Mesenchymal stem cell (in vitro differentiated cells and primary cell): ENCODE measurements at regions not wholly inside any gene's neighbourhood (a gene's known extent, or its start where the extent isn't known, plus 50 kb on each side); places are given as distances from the start of the nearest gene placed in this dataset.

Experiments used
- DNase-seq: peaks from one replicate; pipeline ENCODE4 v3.0.0-alpha.2; 2013
- H2AFZ ChIP-seq: one replicate; pipeline ENCODE4 v1.6.1; 2013; ENCODE audit warnings: low read depth, mild to moderate bottlenecking, control low read depth, inconsistent platforms, low read length, moderate library complexity
- H2AK5ac ChIP-seq: 2 replicates; pipeline ENCODE4 v1.6.1; 2013; ENCODE audit warnings: low read length, moderate library complexity, mild to moderate bottlenecking, inconsistent platforms; ENCODE audit not compliant: severe bottlenecking
- H2BK120ac ChIP-seq: one replicate; pipeline ENCODE4 v1.6.1; 2013; ENCODE audit warnings: low read depth, mild to moderate bottlenecking, inconsistent platforms, low read length, moderate library complexity
- H2BK12ac ChIP-seq, 2 experiments: one replicate each; pipeline ENCODE4 v1.6.1; 2013; ENCODE audit warnings: inconsistent platforms in 2 of 2, low read length in 2 of 2, mild to moderate bottlenecking in 2 of 2, moderate library complexity in 2 of 2, control low read depth in 1 of 2
- H2BK15ac ChIP-seq: one replicate; pipeline ENCODE4 v1.6.1; 2013; ENCODE audit warnings: mild to moderate bottlenecking, low read depth, inconsistent platforms; ENCODE audit not compliant: poor library complexity, severe bottlenecking
- H2BK5ac ChIP-seq: 2 replicates; pipeline ENCODE4 v1.6.1; 2013; ENCODE audit warnings: low read depth, mild to moderate bottlenecking, low read length, control low read depth, inconsistent platforms; ENCODE audit not compliant: poor library complexity, severe bottlenecking
- H3K14ac ChIP-seq, 2 experiments: one replicate each; pipeline ENCODE4 v1.6.1; 2013; ENCODE audit warnings: inconsistent platforms in 2 of 2, low read length in 2 of 2, control low read depth in 1 of 2, mild to moderate bottlenecking in 1 of 2, moderate library complexity in 1 of 2
- H3K18ac ChIP-seq, 2 experiments: one replicate each; pipeline ENCODE4 v1.6.1; 2013; ENCODE audit warnings: inconsistent platforms in 2 of 2, low read length in 2 of 2, control low read depth in 1 of 2, low read depth in 1 of 2, mild to moderate bottlenecking in 1 of 2
- H3K23ac ChIP-seq, 2 experiments: one replicate each; pipeline ENCODE4 v1.6.1; 2013; ENCODE audit warnings: inconsistent platforms in 2 of 2, low read length in 2 of 2, mild to moderate bottlenecking in 2 of 2, moderate library complexity in 2 of 2, control low read depth in 1 of 2
- H3K27ac ChIP-seq: 2 replicates; pipeline ENCODE4 v1.5.1; 2013; ENCODE audit warnings: mild to moderate bottlenecking, moderate library complexity, low read length, control low read depth, inconsistent platforms; ENCODE audit not compliant: poor library complexity, severe bottlenecking
- H3K27me3 ChIP-seq, 2 experiments: 2 replicates each; pipeline versions ENCODE4 v1.6.1 to v1.7.0; 2013; ENCODE audit warnings: low read length in 2 of 2, mild to moderate bottlenecking in 2 of 2, moderate library complexity in 2 of 2, control low read depth in 1 of 2, inconsistent platforms in 1 of 2; ENCODE audit not compliant: control insufficient read depth in 1 of 2, insufficient read depth in 1 of 2
- H3K36me3 ChIP-seq, 2 experiments: 2 replicates each; pipeline versions ENCODE4 v1.6.1 to v1.7.0; 2013; ENCODE audit warnings: low read length in 2 of 2, control low read depth in 1 of 2, inconsistent platforms in 1 of 2, low read depth in 1 of 2, mild to moderate bottlenecking in 1 of 2; ENCODE audit not compliant: insufficient read depth in 2 of 2, control insufficient read depth in 1 of 2
- H3K4ac ChIP-seq, 2 experiments: one replicate each; pipeline ENCODE4 v1.6.1; 2013; ENCODE audit warnings: inconsistent platforms in 2 of 2, low read length in 2 of 2, mild to moderate bottlenecking in 2 of 2, moderate library complexity in 2 of 2, control low read depth in 1 of 2, low read depth in 1 of 2
- H3K4me1 ChIP-seq: 2 replicates; pipeline ENCODE4 v1.6.1; 2013; ENCODE audit warnings: low read depth, low read length, control low read depth; ENCODE audit not compliant: control insufficient read depth, insufficient read depth
- H3K4me2 ChIP-seq: 2 replicates; pipeline ENCODE4 v1.6.1; 2013; ENCODE audit warnings: low read length, mild to moderate bottlenecking, inconsistent platforms; ENCODE audit not compliant: poor library complexity, severe bottlenecking
- H3K4me3 ChIP-seq, 2 experiments: 2 replicates each; pipeline versions ENCODE4 v1.5.1 to v1.7.0; 2013; ENCODE audit warnings: low read length in 2 of 2, mild to moderate bottlenecking in 2 of 2, control low read depth in 1 of 2, low read depth in 1 of 2; ENCODE audit not compliant: insufficient read depth in 1 of 2
- H3K79me1 ChIP-seq: replicated peaks from 2 replicates; pipeline ENCODE4 v1.6.1; 2013; ENCODE audit warnings: mild to moderate bottlenecking, control low read depth, low read length, inconsistent platforms; ENCODE audit not compliant: poor library complexity, severe bottlenecking
- H3K9ac ChIP-seq: 2 replicates; pipeline ENCODE4 v1.7.0; 2013; ENCODE audit warnings: mild to moderate bottlenecking, low read length, moderate library complexity
- H3K9me3 ChIP-seq: 2 replicates; pipeline ENCODE4 v1.7.0; 2013; ENCODE audit warnings: mild to moderate bottlenecking, low read length; ENCODE audit not compliant: control insufficient read depth
- H4K8ac ChIP-seq: one replicate; pipeline ENCODE4 v1.6.1; 2013; ENCODE audit warnings: inconsistent platforms, mild to moderate bottlenecking, low read length, moderate library complexity
- H4K91ac ChIP-seq: one replicate; pipeline ENCODE4 v1.6.1; 2013; ENCODE audit warnings: mild to moderate bottlenecking, low read length, inconsistent platforms
- WGBS: methylation state at CpG from one replicate; pipeline ENCODE4 v1.1.7; 2013; ENCODE audit warnings: mixed read lengths; 5-methylcytosine and 5-hydroxymethylcytosine counted together

GRCh38 chr11:116244439-116244838, 528.3 kb downstream of the BUD13 start:
- Histone ChIP-seq H3K36me3 (no peaks in the 10 kb centered on the region), H2AFZ (no peak overlapping the region), H3K27ac (no peak overlapping the region), H3K18ac (no peak overlapping the region), H2BK12ac (no peak overlapping the region), H2BK120ac (no peak overlapping the region), H3K23ac (no peak overlapping the region), H3K4me2 (no peak overlapping the region), H4K91ac (no peak overlapping the region), H3K9ac (no peak overlapping the region), H3K4ac (no peak overlapping the region), H3K4me1 (no peaks in the 10 kb centered on the region), H3K27me3 (peaks cover 6 to 73% of the 10 kb centered on the region in 2 experiments), H2BK15ac (no peak overlapping the region), H3K9me3 (no peaks in the 10 kb centered on the region), H3K4me3 (no peak overlapping the region), H3K79me1 (no peaks in the 10 kb centered on the region), H2BK5ac (no peak overlapping the region), H3K14ac (no peak overlapping the region), H4K8ac (no peak overlapping the region), H2AK5ac (no peak overlapping the region)
- no peak for DNase-seq
- WGBS = 91% methylated on average over 8 of the region's 8 CpGs

GRCh38 chr11:116243991-116244390, 528.8 kb downstream of the BUD13 start:
- no peak overlapping the region for H2AFZ ChIP-seq
- no peak overlapping the region for H3K4ac ChIP-seq
- H3K27ac ChIP-seq = no peak overlapping the region
- 37% methylated on average over 5 of the region's 5 CpGs for WGBS
- H3K4me1 ChIP-seq = no peaks in the 10 kb centered on the region
- H3K18ac ChIP-seq = no peak overlapping the region
- H2BK12ac ChIP-seq = no peak overlapping the region
- no peak overlapping the region for H3K23ac ChIP-seq
- no peak overlapping the region for H3K14ac ChIP-seq
- H2BK15ac ChIP-seq = no peak overlapping the region
- no peak overlapping the region for H3K4me2 ChIP-seq
- no peak overlapping the region for H3K4me3 ChIP-seq
- no peak overlapping the region for H4K91ac ChIP-seq
- H3K36me3 ChIP-seq = no peaks in the 10 kb centered on the region
- no peaks in the 10 kb centered on the region for H3K9me3 ChIP-seq
- no peak overlapping the region for H3K9ac ChIP-seq
- DNase-seq = no peak
- H3K79me1 ChIP-seq = no peaks in the 10 kb centered on the region
- peaks cover 6 to 71% of the 10 kb centered on the region in 2 experiments for H3K27me3 ChIP-seq
- H2BK120ac ChIP-seq = no peak overlapping the region
- no peak overlapping the region for H2BK5ac ChIP-seq
- no peak overlapping the region for H2AK5ac ChIP-seq
- H4K8ac ChIP-seq = no peak overlapping the region

DNA sequence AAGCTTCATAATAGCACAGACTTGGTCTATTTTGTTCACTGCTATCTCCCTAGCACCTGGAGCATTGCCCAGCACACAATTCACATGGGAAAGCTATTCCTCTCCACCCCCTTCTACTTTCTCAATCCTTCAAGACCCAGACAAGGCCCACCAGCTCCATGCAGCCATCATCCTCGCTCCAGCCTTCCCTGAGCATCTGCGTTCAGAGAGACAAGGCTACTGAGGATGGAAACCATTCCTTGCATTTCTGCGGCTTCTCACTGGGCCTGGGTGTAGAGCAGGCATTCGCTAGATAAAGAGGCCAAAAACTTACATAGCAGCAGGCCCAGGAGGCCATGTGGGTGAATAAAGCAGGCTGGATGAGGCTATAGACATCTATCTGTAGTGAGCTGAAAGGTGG, 530.8 kb downstream of the BUD13 start:
- 78% methylated on average over 4 of the region's 4 CpGs for WGBS
- DNase-seq = no peak

GRCh38 chr11:116240710-116241109, 532.1 kb downstream of the BUD13 start:
- Histone ChIP-seq H3K4me2 (no peak overlapping the region), H2BK120ac (no peak overlapping the region), H3K27me3 (peaks cover 0 to 78% of the 10 kb centered on the region in 2 experiments), H3K27ac (no peak overlapping the region), H3K9me3 (no peaks in the 10 kb centered on the region), H3K4me1 (no peaks in the 10 kb centered on the region), H3K14ac (no peak overlapping the region), H3K23ac (no peak overlapping the region), H2AK5ac (no peak overlapping the region), H2BK12ac (no peak overlapping the region), H3K79me1 (no peaks in the 10 kb centered on the region), H3K36me3 (no peaks in the 10 kb centered on the region), H4K8ac (no peak overlapping the region), H3K9ac (no peak overlapping the region), H2AFZ (no peak overlapping the region), H4K91ac (no peak overlapping the region), H2BK15ac (no peak overlapping the region), H3K4me3 (no peak overlapping the region), H2BK5ac (no peak overlapping the region), H3K4ac (no peak overlapping the region), H3K18ac (no peak overlapping the region)
- 73% methylated on average over 3 of the region's 4 CpGs for WGBS
- no peak for DNase-seq

More for the DNA sequence above, 530.8 kb downstream of the BUD13 start:
- no peaks in the 10 kb centered on the region for H3K79me1 ChIP-seq
- H3K4ac ChIP-seq = no peak overlapping the region
- no peak overlapping the region for H4K8ac ChIP-seq
- no peak overlapping the region for H2AK5ac ChIP-seq
- H3K4me2 ChIP-seq = no peak overlapping the region
- H3K23ac ChIP-seq = no peak overlapping the region
- no peak overlapping the region for H4K91ac ChIP-seq
- H2BK120ac ChIP-seq = no peak overlapping the region
- H3K4me3 ChIP-seq = no peak overlapping the region
- H3K9ac ChIP-seq = no peak overlapping the region
- no peak overlapping the region for H2BK12ac ChIP-seq
- H2AFZ ChIP-seq = no peak overlapping the region
- no peak overlapping the region for H3K27ac ChIP-seq
- H3K18ac ChIP-seq = no peak overlapping the region
- no peak overlapping the region for H2BK15ac ChIP-seq
- H3K27me3 ChIP-seq = peaks cover 5 to 75% of the 10 kb centered on the region in 2 experiments
- no peaks in the 10 kb centered on the region for H3K36me3 ChIP-seq
- no peak overlapping the region for H3K14ac ChIP-seq
- H3K9me3 ChIP-seq = no peaks in the 10 kb centered on the region
- H2BK5ac ChIP-seq = no peak overlapping the region
- no peaks in the 10 kb centered on the region for H3K4me1 ChIP-seq
